Progenitor cell of endocrine pancreas (in vitro differentiated cells): ENCODE measurements at regions not wholly inside any gene's neighbourhood (a gene's known extent, or its start where the extent isn't known, plus 50 kb on each side); places are given as distances from the start of the nearest gene placed in this dataset.

Experiments used
- DNase-seq: peaks from one replicate; pipeline ENCODE4 v3.0.0; 2021; ENCODE audit warnings: low spot score; ENCODE audit not compliant: unreplicated experiment
- H3K27ac Mint-ChIP-seq: 2 replicates; pipeline ENCODE4 v1.8.0; 2021; ENCODE audit warnings: mild to moderate bottlenecking, moderate library complexity, mixed read lengths
- H3K27me3 Mint-ChIP-seq: 2 replicates; pipeline ENCODE4 v1.8.0; 2021; ENCODE audit warnings: mixed read lengths
- H3K36me3 Mint-ChIP-seq: 2 replicates; pipeline ENCODE4 v1.8.0; 2022; ENCODE audit warnings: mixed read lengths; ENCODE audit not compliant: insufficient read depth
- H3K4me1 Mint-ChIP-seq: 2 replicates; pipeline ENCODE4 v1.8.0; 2021; ENCODE audit warnings: low read depth, mixed read lengths
- H3K4me3 Mint-ChIP-seq: 2 replicates; pipeline ENCODE4 v1.8.0; 2021; ENCODE audit warnings: low read depth, mild to moderate bottlenecking, moderate library complexity, mixed read lengths
- H3K9me3 Mint-ChIP-seq: 2 replicates; pipeline ENCODE4 v1.8.0; 2021; ENCODE audit warnings: low read depth, mixed read lengths
- CTCF ChIP-seq: fragments of 200-600 bp; sonication (generic); IDR thresholded peaks from one replicate; pipeline ENCODE4 v1.5.0; 2021; ENCODE audit warnings: antibody characterized with exemption, mild to moderate bottlenecking; ENCODE audit not compliant: unreplicated experiment

GRCh38 chr2:120670371-120670770, 65.3 kb upstream of the GLI2 start:
- Mint-ChIP-seq H3K9me3 (peaks cover 22% of the 10 kb centered on the region), H3K27ac (no peak overlapping the region), H3K36me3 (peaks cover 8% of the 10 kb centered on the region), H3K4me3 (no peak overlapping the region), H3K4me1 (peaks cover 3% of the 10 kb centered on the region), H3K27me3 (peaks cover 49% of the 10 kb centered on the region)
- no peak for DNase-seq
- TF ChIP-seq CTCF = no peak

- no peak for DNase-seq
- Mint-ChIP-seq H3K27ac (no peak overlapping the region), H3K4me3 (no peak overlapping the region), H3K27me3 (peaks cover 53% of the 10 kb centered on the region), H3K36me3 (peaks cover 5% of the 10 kb centered on the region), H3K9me3 (peaks cover 17% of the 10 kb centered on the region), H3K4me1 (peaks cover 3% of the 10 kb centered on the region)
- TF ChIP-seq CTCF = no peak
Observed at GRCh38 chr2:120670771-120671480, 64.7 kb upstream of the GLI2 start.

- DNase-seq = no peak
- H3K4me1 Mint-ChIP-seq = peaks cover 3% of the 10 kb centered on the region
- no peak for TF ChIP-seq CTCF
- H3K9me3 Mint-ChIP-seq = peaks cover 4% of the 10 kb centered on the region
- peaks cover under 1% of the 10 kb centered on the region for H3K36me3 Mint-ChIP-seq
- H3K4me3 Mint-ChIP-seq = no peak overlapping the region
- H3K27me3 Mint-ChIP-seq = peaks cover 67% of the 10 kb centered on the region
- H3K27ac Mint-ChIP-seq = no peak overlapping the region
Observed at GRCh38 chr2:120672526-120673204, 63.0 kb upstream of the GLI2 start.

GRCh38 chr2:120673205-120673550, 62.5 kb upstream of the GLI2 start:
- peaks cover 3% of the 10 kb centered on the region for H3K4me1 Mint-ChIP-seq
- peaks cover 67% of the 10 kb centered on the region for H3K27me3 Mint-ChIP-seq

GRCh38 chr2:120673571-120674061, 62.1 kb upstream of the GLI2 start:
- no peak for TF ChIP-seq CTCF
- H3K4me1 Mint-ChIP-seq = peaks cover 3% of the 10 kb centered on the region
- no peak overlapping the region for H3K4me3 Mint-ChIP-seq
- no peaks in the 10 kb centered on the region for H3K36me3 Mint-ChIP-seq
- H3K9me3 Mint-ChIP-seq = no peaks in the 10 kb centered on the region
- no peak for DNase-seq
- H3K27me3 Mint-ChIP-seq = peaks cover 66% of the 10 kb centered on the region
- H3K27ac Mint-ChIP-seq = no peak overlapping the region

More at GRCh38 chr2:120673205-120673550, 62.5 kb upstream of the GLI2 start:
- Mint-ChIP-seq H3K4me3 (no peak overlapping the region), H3K27ac (no peak overlapping the region), H3K36me3 (no peaks in the 10 kb centered on the region), H3K9me3 (no peaks in the 10 kb centered on the region)
- TF ChIP-seq CTCF = no peak
- no peak for DNase-seq
